Activated CD4-positive, alpha-beta T cell treated with anti-CD3 and anti-CD28 coated beads, Interleukin-2, amount 50 U/mL, for 1 hour (primary cell): ENCODE measurements at regions not wholly inside any gene's neighbourhood (a gene's known extent, or its start where the extent isn't known, plus 50 kb on each side); places are given as distances from the start of the nearest gene placed in this dataset.

Source experiments
- DNase-seq: peaks from one replicate; pipeline ENCODE4 v3.0.0-alpha.2; 2020

DNA sequence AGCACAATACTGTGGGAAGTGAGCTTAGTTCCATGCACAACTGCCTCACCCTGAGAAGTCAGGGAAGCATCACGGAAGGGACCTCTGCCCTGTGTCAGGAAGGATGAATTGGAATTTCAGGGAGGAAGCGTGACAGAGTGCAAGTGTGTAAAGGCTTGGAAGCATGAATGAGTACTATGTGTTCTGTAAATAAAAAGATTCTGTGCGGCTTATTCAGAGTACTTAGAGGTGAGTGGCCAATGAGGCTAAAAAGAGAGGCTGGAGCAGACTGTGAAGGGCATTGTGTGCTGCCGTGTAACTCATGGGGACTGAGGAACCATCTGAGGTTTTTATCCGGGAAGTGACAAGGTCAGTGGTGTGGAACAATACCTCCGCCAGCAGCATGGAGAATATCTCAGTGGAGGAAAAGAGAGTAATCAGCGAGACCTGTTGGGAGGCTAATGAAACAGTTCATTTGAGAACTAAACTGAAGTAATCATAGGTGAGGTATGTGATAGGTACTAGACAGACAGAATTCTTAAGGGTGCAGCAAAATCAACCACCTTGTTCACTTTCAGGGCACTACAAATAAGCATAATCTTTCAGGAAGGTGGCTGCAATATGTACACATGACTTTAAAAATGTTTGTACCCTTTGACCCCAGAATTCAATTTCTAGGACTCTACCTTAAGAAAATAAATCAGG lies 64.9 kb upstream of the SPRED1 start:
- DNase-seq, result no peak

- no peak for DNase-seq
These were observed 62.9 kb upstream of the SPRED1 start for GRCh38 chr15:38189671-38190295.

DNA sequence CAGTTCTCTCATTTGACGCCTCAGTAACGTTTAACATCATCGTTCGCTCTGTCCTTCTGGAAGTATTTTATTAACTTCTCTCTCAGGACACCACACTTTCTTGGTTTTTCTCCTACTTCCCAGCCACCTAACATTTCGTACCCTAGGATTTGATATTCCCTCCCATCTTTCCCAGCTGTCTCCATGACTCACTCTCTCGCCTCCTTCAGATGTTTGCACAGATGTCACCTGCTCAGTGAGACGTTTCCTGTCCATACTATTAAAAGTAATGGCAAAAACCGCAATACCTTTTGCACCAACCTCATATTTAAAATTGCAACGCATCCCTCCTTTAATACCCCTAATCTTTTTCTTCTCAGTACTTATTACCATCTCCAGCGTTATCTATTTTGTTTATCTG lies 62.1 kb upstream of the SPRED1 start:
- DNase-seq, result no peak

GRCh38 chr15:38192496-38192895 lies 60.1 kb upstream of the SPRED1 start:
- no peak for DNase-seq

DNA sequence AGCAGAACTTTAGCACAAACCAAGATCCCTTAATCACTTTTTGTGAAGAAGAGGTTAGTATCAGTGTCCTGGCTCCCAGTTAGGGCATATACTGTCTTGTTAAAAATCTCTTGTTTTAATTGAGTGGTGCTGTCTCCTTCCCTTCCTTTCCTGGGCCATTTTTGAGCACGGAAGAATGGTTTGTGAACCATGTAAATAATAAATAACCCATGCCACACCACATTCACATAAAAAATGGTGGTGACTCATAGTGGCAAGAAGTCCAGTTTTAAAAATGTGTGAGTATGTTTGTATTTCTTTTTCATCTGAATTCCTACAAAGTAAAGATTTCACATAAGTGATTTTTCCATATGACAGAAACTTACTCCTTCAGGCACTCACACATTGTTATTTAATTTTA lies 59.1 kb upstream of the SPRED1 start:
- DNase-seq, result no peak

- DNase-seq, result no peak
These were observed 57.3 kb upstream of the SPRED1 start for GRCh38 chr15:38195191-38195901.

GRCh38 chr15:38196076-38196475 lies 56.6 kb upstream of the SPRED1 start:
- DNase-seq, result no peak

GRCh38 chr15:38197553-38197952 lies 55.1 kb upstream of the SPRED1 start:
- no peak for DNase-seq

- DNase-seq, result no peak
These were observed 50.9 kb upstream of the SPRED1 start for GRCh38 chr15:38201714-38202113.

- DNase-seq, result no peak
These were observed 50.3 kb upstream of the SPRED1 start for GRCh38 chr15:38202361-38202760.
